SK-N-DZ (cell line): ENCODE measurements at regions not wholly inside any gene's neighbourhood (a gene's known extent, or its start where the extent isn't known, plus 50 kb on each side); places are given as distances from the start of the nearest gene placed in this dataset.

Source experiments
- DNase-seq: peaks from one replicate; pipeline ENCODE4 v3.0.0-alpha.2; 2015; ENCODE audit warnings: low spot score

- DNase-seq = no peak
Observed at GRCh38 chr21:38957575-38958322, 152.0 kb downstream of the ETS2 start.

DNA sequence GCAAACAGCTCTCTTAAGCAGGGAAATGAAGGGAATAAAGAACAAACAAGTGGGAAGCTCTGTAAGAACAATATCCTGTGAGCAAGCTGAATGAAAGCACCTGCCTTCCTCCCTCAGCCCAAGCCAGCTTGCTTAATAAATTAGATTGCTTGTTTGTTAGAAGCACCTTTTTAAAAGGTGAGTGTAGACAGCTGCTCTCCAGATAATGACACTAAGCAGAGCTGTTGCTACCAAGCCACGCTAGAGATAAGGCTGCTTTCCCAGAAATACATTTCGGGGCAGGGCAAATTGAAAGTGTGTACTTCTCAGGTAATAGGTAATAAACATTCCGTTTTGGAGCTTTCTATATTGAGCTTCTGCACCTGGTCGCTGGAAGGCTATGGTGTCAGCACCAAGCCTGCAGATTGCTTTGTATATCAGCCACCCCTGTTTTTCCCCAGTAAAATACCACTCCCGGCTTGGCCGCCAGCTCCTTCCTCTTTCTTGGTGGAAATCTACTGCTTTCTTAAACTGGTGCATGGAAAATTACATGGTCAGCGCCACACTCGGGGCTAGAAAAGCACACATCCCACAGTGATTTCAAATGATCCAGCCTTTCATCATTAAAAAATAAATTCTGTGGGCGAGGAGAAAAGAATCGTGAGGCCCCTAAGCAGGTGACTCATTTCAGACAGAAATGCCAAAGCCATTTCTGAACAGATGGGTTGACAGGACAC lies 151.3 kb downstream of the ETS2 start:
- peak; percentile 80 for DNase-seq

DNA sequence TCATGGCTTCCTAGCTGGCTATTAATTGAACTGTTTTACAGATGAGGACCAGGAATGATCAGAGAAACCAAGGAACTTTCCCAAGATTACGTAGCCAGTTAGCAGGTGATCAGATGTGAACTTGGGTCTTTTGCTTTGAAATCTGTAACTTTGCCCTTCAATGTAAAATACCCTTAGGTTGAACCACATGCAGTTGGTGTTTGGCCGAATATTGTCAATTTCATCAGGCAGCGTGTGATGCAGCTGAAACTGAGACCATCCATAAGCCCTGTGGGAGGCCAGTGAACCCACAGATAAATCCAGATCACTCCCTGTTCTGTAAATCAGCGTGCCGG lies 150.8 kb downstream of the ETS2 start:
- DNase-seq = no peak

- no peak for DNase-seq
Observed at GRCh38 chr21:38956007-38956406, 150.3 kb downstream of the ETS2 start.

- no peak for DNase-seq
Observed at GRCh38 chr21:38955495-38955894, 149.8 kb downstream of the ETS2 start.

DNA sequence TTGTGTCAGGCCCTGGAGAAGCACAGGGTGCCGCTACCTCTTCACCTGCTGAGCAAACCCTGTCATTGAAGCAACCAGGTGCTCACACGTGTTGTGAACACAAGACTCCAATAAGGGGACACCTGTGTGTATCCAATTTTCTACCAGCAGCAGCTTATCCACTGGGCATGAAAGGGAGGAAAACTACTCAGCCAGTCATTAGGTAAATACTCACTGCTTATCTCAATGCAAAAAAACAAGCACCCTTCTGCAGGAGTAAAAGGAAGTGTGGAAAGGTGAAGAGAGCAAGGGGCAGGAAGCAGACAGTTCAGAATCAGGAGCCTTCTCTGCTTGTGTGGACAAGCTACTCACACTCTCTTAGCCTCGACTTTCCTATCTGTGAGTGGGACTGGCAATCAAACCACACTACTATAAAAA lies 148.9 kb downstream of the ETS2 start:
- DNase-seq = no peak

DNA sequence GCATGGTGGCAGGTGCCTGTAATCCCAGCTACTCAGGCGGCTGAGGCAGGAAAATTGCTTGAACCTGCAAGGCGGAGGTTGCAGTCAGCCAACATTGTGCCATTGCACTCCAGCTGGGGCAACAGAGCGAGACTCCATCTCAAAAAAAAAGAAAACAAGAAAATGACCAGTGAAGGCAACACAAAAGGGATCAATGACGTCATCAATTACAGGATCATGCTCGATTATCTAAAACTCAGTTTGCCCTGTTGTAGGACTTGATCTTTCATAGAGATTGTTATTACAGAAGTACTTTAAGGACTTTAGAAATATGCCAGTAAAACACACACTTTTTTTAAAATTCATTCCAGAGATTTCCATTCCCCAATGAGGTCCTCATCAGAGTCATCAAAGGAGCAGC lies 147.8 kb downstream of the ETS2 start:
- no peak for DNase-seq

- DNase-seq = no peak
Observed at GRCh38 chr21:38952890-38953289, 147.2 kb downstream of the ETS2 start.

- no peak for DNase-seq
Observed at GRCh38 chr21:38951095-38951730, 145.5 kb downstream of the ETS2 start.

GRCh38 chr21:38950435-38951094 lies 144.8 kb downstream of the ETS2 start:
- DNase-seq = no peak

DNA sequence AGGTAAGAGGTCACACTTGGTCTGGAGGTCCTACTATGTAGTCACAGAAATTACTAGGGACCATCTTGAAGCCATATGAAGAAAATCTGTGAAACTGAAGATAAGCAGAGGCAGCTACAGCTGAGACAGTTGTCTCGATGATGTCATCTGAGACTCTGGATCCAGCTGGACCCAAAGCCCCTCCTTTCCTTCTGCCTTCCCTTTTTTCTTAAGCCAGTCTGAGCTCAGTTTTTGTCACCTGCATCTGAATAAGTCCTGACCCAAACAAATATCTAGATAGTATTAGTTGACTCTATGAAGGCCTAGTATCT lies 143.3 kb downstream of the ETS2 start:
- DNase-seq = no peak

DNA sequence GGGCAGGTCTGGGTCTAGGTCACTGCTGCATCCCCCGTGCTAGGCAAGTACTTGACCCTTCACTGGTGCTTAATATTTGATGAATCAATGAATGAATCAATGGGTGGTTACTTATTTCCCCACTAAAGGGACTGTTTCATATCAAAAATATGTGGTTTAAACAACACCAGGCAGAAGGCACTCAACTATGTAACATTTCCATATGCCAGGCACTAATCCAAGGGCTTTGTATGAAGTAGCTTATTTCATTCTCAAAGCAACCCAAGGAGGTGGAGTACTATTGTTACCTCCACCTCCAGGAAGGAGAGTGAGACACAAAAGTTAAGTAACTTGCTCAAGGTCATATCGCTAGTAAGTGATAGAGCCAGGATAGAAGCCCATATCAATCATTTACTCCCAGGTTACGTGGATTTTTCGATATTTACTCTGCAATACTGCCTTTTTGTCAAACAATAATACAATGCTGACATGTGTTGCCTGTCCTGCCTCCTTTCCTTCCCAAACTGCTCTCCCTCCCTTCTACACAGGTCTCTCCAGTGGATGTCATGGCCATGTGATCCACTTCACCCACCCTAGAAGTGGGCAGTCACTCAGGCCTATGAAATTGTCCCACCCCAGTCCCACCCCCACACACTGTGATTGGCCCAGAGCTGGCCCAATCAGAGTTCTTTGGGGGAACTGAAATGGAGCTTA lies 142.8 kb downstream of the ETS2 start:
- no peak for DNase-seq

DNA sequence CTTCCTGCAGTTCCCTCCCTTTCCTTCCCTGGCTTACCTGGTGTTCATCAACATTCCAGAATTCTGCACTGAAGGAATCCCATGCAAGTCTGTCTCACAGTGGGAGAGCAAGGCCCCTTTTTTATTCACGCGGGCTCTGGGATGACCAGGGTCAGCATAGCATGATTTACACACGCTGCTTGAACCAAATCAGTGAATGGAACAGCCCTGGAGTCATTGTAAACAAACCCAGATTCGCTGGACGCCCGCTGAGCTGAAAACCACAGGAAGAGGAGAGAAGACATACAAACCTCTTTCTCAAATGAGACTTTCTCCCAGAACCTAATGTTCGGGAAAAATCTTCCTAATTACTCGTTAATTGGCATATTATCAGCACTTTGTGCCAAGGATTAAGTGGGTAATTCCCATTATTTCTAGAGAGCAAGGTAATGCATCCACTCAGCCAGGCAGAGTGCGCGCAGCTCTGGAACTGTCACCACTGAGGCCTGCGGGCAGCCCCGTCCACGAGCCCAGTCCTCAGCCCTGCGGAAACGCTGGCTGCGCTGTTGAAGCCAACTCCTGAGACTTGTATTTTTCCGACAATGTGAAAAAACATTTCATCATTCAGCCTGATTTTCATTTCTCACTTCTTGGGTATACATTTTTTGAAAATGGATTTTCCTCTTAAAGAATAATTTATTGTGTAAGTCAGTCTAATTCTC lies 140.0 kb downstream of the ETS2 start:
- no peak for DNase-seq

DNA sequence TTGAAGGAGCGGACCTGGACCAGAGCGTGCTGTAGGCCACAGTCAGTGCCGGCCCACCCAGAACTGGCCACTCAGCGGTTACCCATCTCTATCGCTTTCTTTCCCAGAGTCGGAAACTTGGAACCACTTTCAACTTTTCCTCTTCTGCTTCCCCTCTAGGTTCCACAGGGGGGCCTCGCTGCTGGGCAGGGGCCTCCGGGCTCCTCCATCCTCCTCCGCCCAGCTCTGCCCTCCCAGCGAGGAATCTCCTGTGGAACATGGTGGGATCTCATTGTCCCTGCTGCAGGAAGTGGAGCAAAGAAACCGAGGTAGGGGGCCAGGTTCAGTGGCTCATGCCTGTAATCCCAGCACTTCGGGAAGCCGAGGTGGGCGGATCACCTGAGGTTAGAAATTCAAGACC lies 139.2 kb downstream of the ETS2 start:
- DNase-seq = no peak

GRCh38 chr21:38944402-38944801 lies 138.7 kb downstream of the ETS2 start:
- no peak for DNase-seq

- DNase-seq = no peak
Observed at GRCh38 chr21:38942748-38943211, 137.1 kb downstream of the ETS2 start.

GRCh38 chr21:38938769-38939168 lies 133.0 kb downstream of the ETS2 start:
- DNase-seq = no peak

DNA sequence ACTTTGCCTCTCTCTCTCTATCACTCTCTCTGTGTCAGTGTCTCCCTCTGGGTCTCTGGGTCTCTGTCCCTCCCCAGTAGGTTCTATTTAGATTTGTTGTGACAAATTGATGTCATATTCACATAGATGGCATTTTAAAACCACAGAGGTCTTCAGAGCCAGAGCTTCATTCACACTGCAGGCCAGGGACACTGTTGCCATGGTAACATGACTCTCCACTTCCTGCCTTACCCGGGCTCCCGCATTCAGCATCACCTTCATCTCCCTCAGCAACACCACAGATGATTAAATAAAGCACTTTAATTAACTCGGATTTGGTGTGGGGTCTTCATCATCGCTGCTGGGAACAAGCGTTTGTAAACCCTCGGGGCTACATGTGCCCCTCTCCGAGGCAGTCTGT lies 132.6 kb downstream of the ETS2 start:
- DNase-seq = peak; percentile 58

DNA sequence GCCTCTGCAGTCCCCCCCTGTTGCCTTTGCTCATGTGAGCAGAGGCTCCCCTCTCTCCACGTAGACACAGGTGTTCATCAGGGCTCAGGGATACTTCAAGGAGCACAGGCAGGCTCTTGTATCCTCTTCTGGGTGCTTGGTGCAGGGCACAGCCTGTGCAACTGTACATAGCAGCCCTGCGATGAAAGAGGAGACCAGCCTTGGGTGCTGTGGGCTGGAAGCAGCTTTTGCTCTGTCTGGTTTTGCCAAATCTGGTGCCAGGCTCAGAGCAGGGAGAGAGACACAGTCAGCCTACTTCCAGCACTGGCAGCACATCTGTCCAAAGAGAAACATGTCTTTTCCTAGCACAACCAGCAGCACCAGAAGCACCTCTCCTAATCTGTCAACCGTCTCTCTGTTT lies 132.1 kb downstream of the ETS2 start:
- no peak for DNase-seq

GRCh38 chr21:38937286-38937790 lies 131.6 kb downstream of the ETS2 start:
- no peak for DNase-seq

- no peak for DNase-seq
Observed at GRCh38 chr21:38936240-38936639, 130.5 kb downstream of the ETS2 start.
